DOHH2 (cell line): ENCODE measurements at regions not wholly inside any gene's neighbourhood (a gene's known extent, or its start where the extent isn't known, plus 50 kb on each side); places are given as distances from the start of the nearest gene placed in this dataset.

ENCODE experiments used
- H3F3A ChIP-seq: fragments of 200-600 bp; sonication (generic), shearing (Covaris generic); 2 replicates; pipeline ENCODE4 v1.6.0; 2016; ENCODE audit warnings: antibody characterized with exemption, mild to moderate bottlenecking; ENCODE audit not compliant: control insufficient read depth, insufficient read depth
- H3K27ac ChIP-seq: fragments of 200-600 bp; sonication (generic); 2 replicates; pipeline ENCODE4 v1.5.1; 2014; ENCODE audit warnings: low read depth, mild to moderate bottlenecking, low read length, moderate library complexity
- H3K27me3 ChIP-seq: fragments of 200-600 bp; sonication (generic); 2 replicates; pipeline ENCODE4 v1.6.1; 2014; ENCODE audit warnings: mild to moderate bottlenecking, low read length, mixed read lengths; ENCODE audit not compliant: control insufficient read depth
- H3K36me3 ChIP-seq: fragments of 200-600 bp; sonication (generic); 2 replicates; pipeline ENCODE4 v1.6.1; 2014; ENCODE audit warnings: mild to moderate bottlenecking, low read length, moderate library complexity, mixed read lengths; ENCODE audit not compliant: control insufficient read depth
- H3K4me1 ChIP-seq: fragments of 200-600 bp; sonication (generic); 2 replicates; pipeline ENCODE4 v1.6.1; 2014; ENCODE audit warnings: mild to moderate bottlenecking, low read length, mixed read lengths; ENCODE audit not compliant: control insufficient read depth
- H3K4me2 ChIP-seq: fragments of 200-600 bp; sonication (generic); 2 replicates; pipeline ENCODE4 v1.6.0; 2014; ENCODE audit warnings: mild to moderate bottlenecking, low read length, moderate library complexity
- H3K4me3 ChIP-seq: fragments of 200-600 bp; sonication (generic); 2 replicates; pipeline ENCODE4 v1.5.1; 2014; ENCODE audit warnings: mild to moderate bottlenecking, low read length, mixed read lengths
- H3K79me2 ChIP-seq: fragments of 200-600 bp; sonication (generic); 2 replicates; pipeline ENCODE4 v1.6.1; 2014; ENCODE audit warnings: mild to moderate bottlenecking, low read length, mixed read lengths; ENCODE audit not compliant: control insufficient read depth
- H3K9me2 ChIP-seq: fragments of 200-600 bp; sonication (generic); replicated peaks from 2 replicates; pipeline ENCODE4 v1.6.1; 2014; ENCODE audit warnings: mild to moderate bottlenecking, low read length, mixed read lengths; ENCODE audit not compliant: control insufficient read depth
- H3K9me3 ChIP-seq: fragments of 200-600 bp; sonication (generic); 2 replicates; pipeline ENCODE4 v1.6.1; 2014; ENCODE audit warnings: antibody characterized with exemption, low read length, mixed read lengths; ENCODE audit not compliant: control insufficient read depth, insufficient read depth
- H4K20me1 ChIP-seq: fragments of 200-600 bp; sonication (generic); 2 replicates; pipeline ENCODE4 v1.6.0; 2014; ENCODE audit warnings: low read depth, mild to moderate bottlenecking, antibody characterized with exemption, low read length, moderate library complexity; ENCODE audit not compliant: control insufficient read depth, insufficient read depth
- EZH2phosphoT487 ChIP-seq: fragments of 200-600 bp; sonication (generic); IDR thresholded peaks from 2 replicates; pipeline ENCODE4 v1.6.1; 2017; ENCODE audit warnings: borderline replicate concordance, mild to moderate bottlenecking, antibody characterized with exemption, low read length, moderate library complexity, mixed read lengths
- TF ChIP-seq, protein P1 (sequence below): fragments of 200-600 bp; sonication (generic); IDR thresholded peaks from one replicate; pipeline ENCODE4 v1.5.1; 2014; ENCODE audit warnings: antibody characterized with exemption, mild to moderate bottlenecking, low read depth, low read length; ENCODE audit not compliant: poor library complexity, severe bottlenecking

DNA sequence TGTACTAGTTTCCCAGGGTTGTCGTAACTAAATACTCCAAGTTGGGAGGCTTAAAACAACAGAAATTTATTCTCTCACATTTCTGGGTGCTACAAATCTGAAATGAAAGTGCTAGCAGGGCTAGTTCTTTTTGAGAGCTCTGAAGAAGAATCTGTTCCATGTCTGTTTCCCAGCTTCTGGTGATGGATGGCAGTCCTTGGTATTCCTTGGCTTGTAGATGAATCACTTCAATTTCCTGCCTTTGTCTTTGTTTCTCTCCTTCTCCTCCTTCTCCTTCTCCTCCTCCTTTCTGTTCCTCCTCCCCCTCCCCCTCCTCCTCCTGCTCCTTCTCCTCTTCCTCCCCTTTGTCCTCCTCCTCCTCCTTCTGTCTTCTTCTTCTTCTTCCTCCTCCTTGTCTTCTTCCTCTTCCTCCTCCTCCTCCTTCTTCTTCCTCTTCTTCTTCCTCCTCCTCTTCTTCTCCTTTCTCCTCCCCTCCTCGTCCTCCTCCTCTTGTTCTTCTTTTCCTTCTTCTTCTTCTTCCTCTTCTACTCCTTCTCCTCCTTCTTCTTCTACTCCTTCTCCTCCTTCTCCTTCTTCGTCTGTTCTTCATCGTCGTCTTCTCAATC, 104.7 kb upstream of the ANKRD55 start:
- H3K9me3 ChIP-seq = peaks cover 13% of the 10 kb centered on the region; the same call in 1 of the 2 replicates
- H3F3A ChIP-seq = no peaks in the 10 kb centered on the region
- H3K79me2 ChIP-seq = no peaks in the 10 kb centered on the region
- no peak overlapping the region for H3K27ac ChIP-seq
- H3K4me1 ChIP-seq = peaks cover 6% of the 10 kb centered on the region
- H3K4me2 ChIP-seq = no peak overlapping the region
- H3K27me3 ChIP-seq = no peaks in the 10 kb centered on the region
- TF ChIP-seq, protein P1, sequence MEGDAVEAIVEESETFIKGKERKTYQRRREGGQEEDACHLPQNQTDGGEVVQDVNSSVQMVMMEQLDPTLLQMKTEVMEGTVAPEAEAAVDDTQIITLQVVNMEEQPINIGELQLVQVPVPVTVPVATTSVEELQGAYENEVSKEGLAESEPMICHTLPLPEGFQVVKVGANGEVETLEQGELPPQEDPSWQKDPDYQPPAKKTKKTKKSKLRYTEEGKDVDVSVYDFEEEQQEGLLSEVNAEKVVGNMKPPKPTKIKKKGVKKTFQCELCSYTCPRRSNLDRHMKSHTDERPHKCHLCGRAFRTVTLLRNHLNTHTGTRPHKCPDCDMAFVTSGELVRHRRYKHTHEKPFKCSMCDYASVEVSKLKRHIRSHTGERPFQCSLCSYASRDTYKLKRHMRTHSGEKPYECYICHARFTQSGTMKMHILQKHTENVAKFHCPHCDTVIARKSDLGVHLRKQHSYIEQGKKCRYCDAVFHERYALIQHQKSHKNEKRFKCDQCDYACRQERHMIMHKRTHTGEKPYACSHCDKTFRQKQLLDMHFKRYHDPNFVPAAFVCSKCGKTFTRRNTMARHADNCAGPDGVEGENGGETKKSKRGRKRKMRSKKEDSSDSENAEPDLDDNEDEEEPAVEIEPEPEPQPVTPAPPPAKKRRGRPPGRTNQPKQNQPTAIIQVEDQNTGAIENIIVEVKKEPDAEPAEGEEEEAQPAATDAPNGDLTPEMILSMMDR = no peak
- no peak for TF ChIP-seq EZH2phosphoT487
- no peaks in the 10 kb centered on the region for H4K20me1 ChIP-seq
- H3K4me3 ChIP-seq = no peak overlapping the region
- H3K36me3 ChIP-seq = no peaks in the 10 kb centered on the region
- no peaks in the 10 kb centered on the region for H3K9me2 ChIP-seq

DNA sequence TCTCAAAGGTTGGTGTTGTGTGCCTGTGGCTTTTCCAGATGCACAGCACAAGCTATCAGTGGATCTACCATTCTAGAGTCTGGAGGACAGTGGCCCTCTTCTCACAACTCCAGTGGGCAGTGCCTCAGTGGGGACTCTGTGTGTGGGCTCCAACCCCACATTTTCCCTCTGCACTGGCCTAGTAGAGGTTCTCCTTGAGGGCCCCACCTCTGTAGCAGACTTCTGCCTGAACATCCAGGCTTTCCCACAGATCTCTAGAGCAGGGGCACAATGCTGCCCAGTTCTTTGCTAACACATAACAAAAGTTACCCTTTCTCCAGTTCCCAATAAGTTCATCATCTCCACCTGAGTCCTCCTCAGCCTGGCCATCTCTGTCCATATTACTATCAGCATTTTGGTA, 102.1 kb upstream of the ANKRD55 start:
- Histone ChIP-seq H3K4me1 (peaks cover 2% of the 10 kb centered on the region), H3K4me3 (no peak overlapping the region), H3K36me3 (no peaks in the 10 kb centered on the region), H3F3A (no peaks in the 10 kb centered on the region), H3K4me2 (no peak overlapping the region), H3K9me2 (no peaks in the 10 kb centered on the region), H3K27ac (no peak overlapping the region), H3K9me3 (peaks cover 13% of the 10 kb centered on the region; the same call in 1 of the 2 replicates), H3K79me2 (no peaks in the 10 kb centered on the region), H4K20me1 (no peaks in the 10 kb centered on the region), H3K27me3 (no peaks in the 10 kb centered on the region)
- TF ChIP-seq EZH2phosphoT487 = no peak
- TF ChIP-seq, protein P1 = no peak

DNA sequence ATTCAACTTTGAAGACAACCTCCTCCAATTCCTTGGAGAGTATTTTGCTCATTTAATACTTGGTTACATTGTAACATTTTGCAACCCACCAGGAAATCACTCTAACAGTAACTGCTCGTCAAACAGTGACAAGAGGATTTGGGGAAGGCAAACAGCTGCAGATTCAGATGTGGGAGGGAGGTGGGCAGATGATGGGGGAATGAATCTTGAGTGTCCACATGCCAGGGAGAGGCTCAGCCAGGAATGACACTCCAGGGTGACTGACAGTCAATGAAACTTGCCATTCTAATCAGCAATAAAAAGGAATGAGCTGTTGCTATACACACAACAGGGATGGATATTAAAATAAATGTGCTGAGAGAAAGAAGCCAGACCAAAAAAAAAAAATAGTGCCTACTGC, 97.7 kb upstream of the ANKRD55 start:
- H3K4me2 ChIP-seq = no peak overlapping the region

DNA sequence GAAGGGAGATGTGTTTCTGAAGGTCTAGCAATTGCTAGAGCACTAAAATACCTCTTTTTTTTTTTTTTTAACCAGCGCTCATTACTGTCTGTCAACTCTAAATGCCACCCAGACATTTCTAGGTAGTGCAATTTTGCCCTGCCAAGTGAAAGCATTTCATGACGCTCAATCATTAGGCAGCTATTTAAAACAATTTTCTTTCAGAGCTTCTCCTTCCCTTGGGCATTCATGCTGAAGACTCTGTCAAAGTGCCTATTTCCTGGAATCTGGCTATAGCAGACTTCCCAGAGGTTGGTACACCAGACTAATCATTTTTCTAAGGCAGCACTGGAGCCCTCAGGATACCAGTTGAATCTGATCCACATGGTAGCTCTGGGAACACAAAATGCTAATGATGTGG, 97.0 kb upstream of the ANKRD55 start:
- Histone ChIP-seq H4K20me1 (no peaks in the 10 kb centered on the region), H3K9me3 (peaks cover 9% of the 10 kb centered on the region; the same call in 1 of the 2 replicates), H3K9me2 (no peaks in the 10 kb centered on the region), H3K4me2 (no peak overlapping the region), H3F3A (no peaks in the 10 kb centered on the region), H3K4me1 (peaks cover 28% of the 10 kb centered on the region), H3K79me2 (no peaks in the 10 kb centered on the region), H3K36me3 (no peaks in the 10 kb centered on the region), H3K27me3 (no peaks in the 10 kb centered on the region), H3K4me3 (no peak overlapping the region), H3K27ac (no peak overlapping the region)
- TF ChIP-seq, protein P1 = no peak
- no peak for TF ChIP-seq EZH2phosphoT487

More for the DNA sequence above, 97.7 kb upstream of the ANKRD55 start:
- Histone ChIP-seq H3K4me1 (peaks cover 28% of the 10 kb centered on the region), H3K9me3 (peaks cover 13% of the 10 kb centered on the region; the same call in 1 of the 2 replicates), H3K4me3 (no peak overlapping the region), H3K27me3 (no peaks in the 10 kb centered on the region), H3K9me2 (no peaks in the 10 kb centered on the region), H3K79me2 (no peaks in the 10 kb centered on the region), H3F3A (no peaks in the 10 kb centered on the region), H4K20me1 (no peaks in the 10 kb centered on the region), H3K36me3 (no peaks in the 10 kb centered on the region), H3K27ac (no peak overlapping the region)
- TF ChIP-seq EZH2phosphoT487 = no peak
